Heart left ventricle (tissue), 16 donors: ENCODE measurements at regions not wholly inside any gene's neighbourhood (a gene's known extent, or its start where the extent isn't known, plus 50 kb on each side); places are given as distances from the start of the nearest gene placed in this dataset.

ENCODE experiments used
- ATAC-seq, 4 donors: fragments of 200-7000 bp; cut with Tn5 transposase; one replicate each; pipeline ENCODE4 v1.9.1; 2020 to 2022; ENCODE audit warnings: moderate library complexity in 4 of 4, mild to moderate bottlenecking in 3 of 4, moderate number of reproducible peaks in 1 of 4
- DNase-seq, 5 donors: peaks; one replicate each; pipeline ENCODE4 v3.0.0-alpha.2; 2020
- H3K27ac ChIP-seq, 12 donors: fragments of 200-600 bp; sonication (generic) in 4 of 12; one replicate each; pipeline versions ENCODE4 v1.5.0 to v1.8.0; 2016 to 2022; ENCODE audit warnings: mild to moderate bottlenecking in 2 of 12
- H3K27me3 ChIP-seq, 9 donors: fragments of 200-600 bp; sonication (generic) in 2 of 9; one replicate each; pipeline versions ENCODE4 v1.5.1 to v1.8.0; 2016 to 2022; ENCODE audit warnings: mild to moderate bottlenecking in 3 of 9
- H3K36me3 ChIP-seq, 9 donors: fragments of 200-600 bp; sonication (generic) in 2 of 9; one replicate each; pipeline versions ENCODE4 v1.5.0 to v1.8.0; 2018 to 2022; ENCODE audit warnings: mild to moderate bottlenecking in 2 of 9
- H3K4me1 ChIP-seq, 12 donors: fragments of 200-600 bp; sonication (generic) in 4 of 12; one replicate each; pipeline versions ENCODE4 v1.5.0 to v1.8.0; 2016 to 2022; ENCODE audit warnings: mild to moderate bottlenecking in 3 of 12
- H3K4me3 ChIP-seq, 12 donors: fragments of 200-600 bp; sonication (generic) in 4 of 12; one replicate each; pipeline versions ENCODE4 v1.5.0 to v1.8.0; 2017 to 2022; ENCODE audit warnings: mild to moderate bottlenecking in 9 of 12, moderate library complexity in 4 of 12
- H3K9me3 ChIP-seq, 12 donors: fragments of 200-600 bp; sonication (generic) in 4 of 12; one replicate each; pipeline versions ENCODE4 v1.5.0 to v1.8.0; 2016 to 2022; ENCODE audit warnings: mild to moderate bottlenecking in 1 of 12
- POLR2A ChIP-seq, 2 donors: fragments of 450-650 bp; IDR thresholded peaks; one replicate each; pipeline ENCODE4 v1.6.1; 2017; ENCODE audit warnings: antibody characterized with exemption in 2 of 2, mild to moderate bottlenecking in 2 of 2, moderate library complexity in 2 of 2
- WGBS, 4 donors: extraction: QIAGEN DNeasy Blood & Tissue Kit in 2 of 4; methylation state at CpG; one replicate each; pipeline versions ENCODE4 v1.1.5 to v1.1.7; 2013 to 2018; 5-methylcytosine and 5-hydroxymethylcytosine counted together
- intact Hi-C, 10 donors: fragments of 100-400 bp; cut with DNase I; formaldehyde crosslinking; loops; one replicate each; pipeline versions ENCODE4 v1.11.1 to v1.14.2; 2022
- TF ChIP-seq, protein P1 (sequence below), 12 donors: fragments of 200-600 bp; sonication (generic) in 4 of 12; IDR thresholded peaks; one replicate each; pipeline versions ENCODE4 v1.5.0 to v1.8.0; 2018 to 2022; ENCODE audit warnings: antibody characterized with exemption in 12 of 12, mild to moderate bottlenecking in 5 of 12
- donor health status: ischemic (EF 13 %, LVEDD 7.1; RV severe dilation, severe dysfunction).
- donor health status: healthy with polysubstance abuse.
- donor health status: DM: no; HTN: yes; CAD: no.
- donor health status: DM: no; HTN: no; CAD: no.
- donor health status: ischemic (EF 25% LVEDD 6.9; RV normal size, moderate dysfunction).
- donor health status: ischemic (EF 25% LVEDD 5.7; RV mildly dilated, moderate dysfunction).
- donor health status: healthy.
- donor health status: DM: yes; HTN: yes; CAD: no.
- donor health status: ischemic (EF 35%, LVEDD 5.7; RV mildly dilated, moderate dysfunction).
- donor health status: nonischemic (EF 11% LVEDD 7.7; RV severe dilation, severe dysfunction).
- donor health status: DM: yes; HTN: yes; CAD: no.
- donor health status: PGD.
- donor health status: ischemic (EF 29% LVEDD 5.4; RV normal size, mild dysfunction).
- donor health status: nonischemic (EF 23%, LVEDD 6.1; RV moderate dilation, normal function).

DNA sequence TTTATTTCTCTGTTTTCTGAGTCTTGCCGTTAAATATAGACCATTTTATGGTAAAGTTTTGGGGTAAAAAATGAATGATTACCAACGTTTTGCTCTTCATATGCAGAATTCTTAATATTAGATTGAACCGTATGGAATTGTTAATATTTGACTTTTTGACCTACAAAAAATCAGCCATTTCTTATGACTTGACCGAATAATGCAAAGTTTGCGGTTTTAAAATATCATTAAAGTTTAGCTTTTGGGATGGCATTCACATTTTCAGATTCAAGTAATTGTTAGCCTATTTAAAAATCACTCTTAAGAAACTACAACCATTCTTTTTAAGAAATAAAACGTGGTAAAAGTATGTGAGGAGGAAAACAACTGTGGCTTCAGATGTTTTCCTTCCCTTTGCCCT lies 138.0 kb downstream of the HAUS1 start:
- Histone ChIP-seq H3K36me3 (no peaks in the 10 kb centered on the region), H3K4me1 (peaks cover 0 to 19% (median 2%) of the 10 kb centered on the region in 12 donors), H3K27ac (no peak overlapping the region), H3K4me3 (no peak overlapping the region), H3K27me3 (no peaks in the 10 kb centered on the region), H3K9me3 (no peaks in the 10 kb centered on the region)
- DNase-seq (no peak), ATAC-seq (no peak)
- intact Hi-C loops = no loop called here
- TF ChIP-seq, protein P1, sequence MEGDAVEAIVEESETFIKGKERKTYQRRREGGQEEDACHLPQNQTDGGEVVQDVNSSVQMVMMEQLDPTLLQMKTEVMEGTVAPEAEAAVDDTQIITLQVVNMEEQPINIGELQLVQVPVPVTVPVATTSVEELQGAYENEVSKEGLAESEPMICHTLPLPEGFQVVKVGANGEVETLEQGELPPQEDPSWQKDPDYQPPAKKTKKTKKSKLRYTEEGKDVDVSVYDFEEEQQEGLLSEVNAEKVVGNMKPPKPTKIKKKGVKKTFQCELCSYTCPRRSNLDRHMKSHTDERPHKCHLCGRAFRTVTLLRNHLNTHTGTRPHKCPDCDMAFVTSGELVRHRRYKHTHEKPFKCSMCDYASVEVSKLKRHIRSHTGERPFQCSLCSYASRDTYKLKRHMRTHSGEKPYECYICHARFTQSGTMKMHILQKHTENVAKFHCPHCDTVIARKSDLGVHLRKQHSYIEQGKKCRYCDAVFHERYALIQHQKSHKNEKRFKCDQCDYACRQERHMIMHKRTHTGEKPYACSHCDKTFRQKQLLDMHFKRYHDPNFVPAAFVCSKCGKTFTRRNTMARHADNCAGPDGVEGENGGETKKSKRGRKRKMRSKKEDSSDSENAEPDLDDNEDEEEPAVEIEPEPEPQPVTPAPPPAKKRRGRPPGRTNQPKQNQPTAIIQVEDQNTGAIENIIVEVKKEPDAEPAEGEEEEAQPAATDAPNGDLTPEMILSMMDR (IDR thresholded peaks at IDR 0.05) = no peak
- no peak for TF ChIP-seq POLR2A (IDR thresholded peaks at IDR 0.05)
- 94 to 97% (median 95%) methylated on average over 6 of the region's 6 CpGs for whole genome bisulfite sequencing, 4 donors

DNA sequence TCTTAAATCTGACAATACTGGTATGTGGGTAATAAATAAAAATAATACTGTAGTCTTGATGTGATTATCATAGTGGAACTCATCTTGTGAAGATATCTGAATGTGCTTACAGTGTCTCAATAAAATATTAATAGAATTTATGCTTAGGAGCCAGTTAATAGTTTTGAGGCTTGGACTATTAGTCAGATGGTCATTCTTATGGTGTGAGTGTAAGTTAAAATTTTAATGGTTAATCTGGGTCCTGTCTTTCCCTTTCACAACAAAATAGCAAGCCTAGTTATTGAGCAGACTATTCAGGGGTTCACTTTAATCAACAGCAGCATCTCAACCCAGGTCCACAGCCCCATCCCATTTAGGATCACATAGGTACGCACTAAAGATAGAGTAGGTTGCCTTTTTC lies 138.9 kb downstream of the HAUS1 start:
- no peak for TF ChIP-seq POLR2A (IDR thresholded peaks at IDR 0.05)
- TF ChIP-seq, protein P1 (IDR thresholded peaks at IDR 0.05) = no peak
- peaks cover 0 to 4% (median 0%) of the 10 kb centered on the region in 9 donors for H3K36me3 ChIP-seq
- ATAC-seq (no peak), DNase-seq (no peak)
- no peak overlapping the region for H3K27ac ChIP-seq
- intact Hi-C loops = no loop called here
- peaks cover 0 to 19% (median 2%) of the 10 kb centered on the region in 12 donors for H3K4me1 ChIP-seq
- H3K4me3 ChIP-seq = no peak overlapping the region
- no peaks in the 10 kb centered on the region for H3K27me3 ChIP-seq
- no peaks in the 10 kb centered on the region for H3K9me3 ChIP-seq
- 0 to 57% (median 29%) methylated on average over 1 of the region's 1 CpG for WGBS, 4 donors

DNA sequence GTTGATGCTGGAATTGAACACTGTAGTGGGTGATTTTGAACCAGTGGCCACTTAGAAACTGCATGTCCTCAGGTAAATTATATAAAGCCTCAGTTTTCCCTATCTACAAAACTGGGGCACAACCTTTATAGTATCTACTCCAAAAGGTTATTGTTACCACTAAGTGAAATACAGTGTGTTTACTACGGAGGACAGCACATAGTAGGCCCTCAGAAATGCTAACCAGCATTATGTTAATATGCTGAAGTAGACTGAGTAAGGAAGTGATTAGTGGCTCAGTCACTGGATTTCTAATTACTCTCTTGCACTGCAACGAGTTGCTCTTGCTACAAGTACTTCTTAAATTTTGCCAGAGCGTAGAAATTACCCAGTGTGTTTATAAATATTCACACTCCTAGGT lies 139.5 kb downstream of the HAUS1 start:
- no peak for TF ChIP-seq POLR2A (IDR thresholded peaks at IDR 0.05)
- TF ChIP-seq, protein P1 (IDR thresholded peaks at IDR 0.05) = no peak
- Histone ChIP-seq H3K9me3 (no peaks in the 10 kb centered on the region), H3K27me3 (no peaks in the 10 kb centered on the region), H3K27ac (no peak overlapping the region), H3K36me3 (peaks cover 0 to 4% (median 0%) of the 10 kb centered on the region in 9 donors), H3K4me3 (no peak overlapping the region), H3K4me1 (peaks cover 0 to 19% (median 2%) of the 10 kb centered on the region in 12 donors)
- DNase-seq = no peak
- 76 to 90% (median 85%) methylated on average over 3 of the region's 3 CpGs for WGBS, 4 donors
- intact Hi-C loops = no loop called here
- no peak for ATAC-seq

DNA sequence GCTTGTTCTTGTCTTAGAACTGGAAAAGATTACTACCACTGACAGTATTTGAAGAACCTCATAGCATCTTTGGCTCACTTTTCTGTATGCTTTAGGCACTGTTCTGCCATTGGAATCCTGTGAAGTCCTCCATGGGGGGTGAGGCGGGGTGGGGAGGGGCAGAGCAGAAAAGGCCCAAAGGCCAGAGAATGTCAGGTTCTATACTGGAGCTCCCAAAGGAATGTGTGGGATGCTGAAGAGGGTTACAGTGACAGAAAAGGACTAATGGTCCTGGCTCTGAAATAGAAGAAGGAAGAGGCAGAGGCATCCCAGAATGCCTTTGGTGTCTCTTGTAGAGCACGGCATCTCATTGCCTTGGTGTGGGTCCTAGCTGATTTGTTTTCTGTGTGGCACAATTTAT lies 141.9 kb downstream of the HAUS1 start:
- ATAC-seq (no peak), DNase-seq (no peak)
- no peak overlapping the region for H3K27ac ChIP-seq
- H3K4me1 ChIP-seq = peaks cover 0 to 31% (median 17%) of the 10 kb centered on the region in 12 donors
- peaks cover 0 to 4% (median 0%) of the 10 kb centered on the region in 9 donors for H3K36me3 ChIP-seq
- no peaks in the 10 kb centered on the region for H3K27me3 ChIP-seq
- no peaks in the 10 kb centered on the region for H3K9me3 ChIP-seq
- 75 to 86% (median 78%) methylated on average over 2 of the region's 2 CpGs for WGBS, 4 donors
- intact Hi-C loops = no loop called here
- H3K4me3 ChIP-seq = no peak overlapping the region
- no peak for TF ChIP-seq POLR2A (IDR thresholded peaks at IDR 0.05)
- TF ChIP-seq, protein P1 (IDR thresholded peaks at IDR 0.05) = no peak
